ENCODE measurements at regions not wholly inside any gene's neighbourhood (a gene's known extent, or its start where the extent isn't known, plus 50 kb on each side); places are given as distances from the start of the nearest gene placed in this dataset.

GRCh38 chr6:153817173-153817572 lies 221.9 kb upstream of the OPRM1 start:
- TF ChIP-seq, protein P1, sequence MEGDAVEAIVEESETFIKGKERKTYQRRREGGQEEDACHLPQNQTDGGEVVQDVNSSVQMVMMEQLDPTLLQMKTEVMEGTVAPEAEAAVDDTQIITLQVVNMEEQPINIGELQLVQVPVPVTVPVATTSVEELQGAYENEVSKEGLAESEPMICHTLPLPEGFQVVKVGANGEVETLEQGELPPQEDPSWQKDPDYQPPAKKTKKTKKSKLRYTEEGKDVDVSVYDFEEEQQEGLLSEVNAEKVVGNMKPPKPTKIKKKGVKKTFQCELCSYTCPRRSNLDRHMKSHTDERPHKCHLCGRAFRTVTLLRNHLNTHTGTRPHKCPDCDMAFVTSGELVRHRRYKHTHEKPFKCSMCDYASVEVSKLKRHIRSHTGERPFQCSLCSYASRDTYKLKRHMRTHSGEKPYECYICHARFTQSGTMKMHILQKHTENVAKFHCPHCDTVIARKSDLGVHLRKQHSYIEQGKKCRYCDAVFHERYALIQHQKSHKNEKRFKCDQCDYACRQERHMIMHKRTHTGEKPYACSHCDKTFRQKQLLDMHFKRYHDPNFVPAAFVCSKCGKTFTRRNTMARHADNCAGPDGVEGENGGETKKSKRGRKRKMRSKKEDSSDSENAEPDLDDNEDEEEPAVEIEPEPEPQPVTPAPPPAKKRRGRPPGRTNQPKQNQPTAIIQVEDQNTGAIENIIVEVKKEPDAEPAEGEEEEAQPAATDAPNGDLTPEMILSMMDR (IDR thresholded peaks at IDR 0.05 in 8 of 11, conservative IDR thresholded peaks at IDR 0.05 in 3 of 11), result no peak
- no peak for TF ChIP-seq POLR2AphosphoS5 (IDR thresholded peaks at IDR 0.05)
